ENCODE measurements at regions not wholly inside any gene's neighbourhood (a gene's known extent, or its start where the extent isn't known, plus 50 kb on each side); places are given as distances from the start of the nearest gene placed in this dataset.

DNA sequence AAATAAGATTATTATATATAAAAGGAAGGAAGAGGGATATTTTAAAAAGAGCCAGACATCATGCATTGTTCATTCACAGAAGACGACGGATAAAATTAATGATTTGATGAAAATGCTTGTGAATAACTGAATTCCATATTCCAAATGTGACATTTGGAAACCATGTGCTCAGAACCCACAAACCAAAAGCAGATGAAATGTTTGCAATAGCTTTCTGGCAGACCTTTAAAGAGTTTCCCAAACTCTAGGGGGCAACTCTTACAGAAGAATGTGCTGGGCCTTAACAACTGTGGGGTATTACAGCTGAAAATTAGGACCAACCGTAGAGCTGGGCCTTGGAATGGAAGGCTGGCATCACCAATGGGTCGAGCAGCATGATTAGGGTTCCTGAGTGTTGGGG is 471.0 kb downstream of the EFNA5 start:
- TF ChIP-seq, protein P1, sequence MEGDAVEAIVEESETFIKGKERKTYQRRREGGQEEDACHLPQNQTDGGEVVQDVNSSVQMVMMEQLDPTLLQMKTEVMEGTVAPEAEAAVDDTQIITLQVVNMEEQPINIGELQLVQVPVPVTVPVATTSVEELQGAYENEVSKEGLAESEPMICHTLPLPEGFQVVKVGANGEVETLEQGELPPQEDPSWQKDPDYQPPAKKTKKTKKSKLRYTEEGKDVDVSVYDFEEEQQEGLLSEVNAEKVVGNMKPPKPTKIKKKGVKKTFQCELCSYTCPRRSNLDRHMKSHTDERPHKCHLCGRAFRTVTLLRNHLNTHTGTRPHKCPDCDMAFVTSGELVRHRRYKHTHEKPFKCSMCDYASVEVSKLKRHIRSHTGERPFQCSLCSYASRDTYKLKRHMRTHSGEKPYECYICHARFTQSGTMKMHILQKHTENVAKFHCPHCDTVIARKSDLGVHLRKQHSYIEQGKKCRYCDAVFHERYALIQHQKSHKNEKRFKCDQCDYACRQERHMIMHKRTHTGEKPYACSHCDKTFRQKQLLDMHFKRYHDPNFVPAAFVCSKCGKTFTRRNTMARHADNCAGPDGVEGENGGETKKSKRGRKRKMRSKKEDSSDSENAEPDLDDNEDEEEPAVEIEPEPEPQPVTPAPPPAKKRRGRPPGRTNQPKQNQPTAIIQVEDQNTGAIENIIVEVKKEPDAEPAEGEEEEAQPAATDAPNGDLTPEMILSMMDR (conservative IDR thresholded peaks at IDR 0.05; ENCODE audit: low read length), result no peak
- no peak for TF ChIP-seq EZH2phosphoT487 (IDR thresholded peaks at IDR 0.05; ENCODE audit: borderline replicate concordance, low read depth, low read length)
